PC-9 (cell line): ENCODE measurements at regions not wholly inside any gene's neighbourhood (a gene's known extent, or its start where the extent isn't known, plus 50 kb on each side); places are given as distances from the start of the nearest gene placed in this dataset.

Source experiments
- BruUV-seq: library from RNA; stranded (reverse); fragments of 400-500 nt; replicated peaks from 2 replicates; lab custom pipeline; 2021; lab: Mats Ljungman, UMichigan
- CTCF ChIA-PET: fragments of 300-600 bp; sonication (Branson Sonifier 250); formaldehyde crosslinking; loops from one replicate; lab custom pipeline; 2022; ENCODE audit warnings: antibody characterized with exemption; lab: Charles Lee
- POLR2A ChIA-PET: fragments of 300-600 bp; sonication (Branson Sonifier 250); formaldehyde crosslinking; loops from one replicate; lab custom pipeline; 2022; ENCODE audit warnings: antibody characterized with exemption; ENCODE audit not compliant: unreplicated experiment; lab: Charles Lee
- DNase-seq, 2 experiments: peaks; one replicate each; pipeline versions ENCODE4 v3.0.0 to v3.0.0-alpha.2; 2015 to 2022; ENCODE audit warnings: mixed read lengths in 1 of 2
- H2AFZ ChIP-seq: fragments of 200-600 bp; sonication (generic); 2 replicates; pipeline ENCODE4 v1.8.1; 2017; ENCODE audit warnings: antibody characterized with exemption
- H3F3A ChIP-seq: fragments of 200-600 bp; sonication (generic); 2 replicates; pipeline ENCODE4 v1.8.1; 2017; ENCODE audit warnings: antibody characterized with exemption, mild to moderate bottlenecking, low read depth; ENCODE audit not compliant: insufficient read depth
- H3K27ac ChIP-seq: fragments of 200-600 bp; sonication (generic); 2 replicates; pipeline ENCODE4 v1.6.1; 2016; ENCODE audit warnings: mixed run types
- H3K27me3 ChIP-seq: fragments of 200-600 bp; sonication (generic); 2 replicates; pipeline ENCODE4 v1.6.1; 2016; ENCODE audit warnings: low read depth, mixed run types; ENCODE audit not compliant: insufficient read depth
- H3K36me3 ChIP-seq: fragments of 200-600 bp; sonication (generic); 2 replicates; pipeline ENCODE4 v1.6.1; 2016; ENCODE audit warnings: low read depth, mixed run types
- H3K4me1 ChIP-seq: fragments of 200-600 bp; sonication (generic); replicated peaks from 2 replicates; pipeline ENCODE4 v1.6.1; 2016; ENCODE audit warnings: mixed run types; ENCODE audit not compliant: insufficient read depth
- H3K4me2 ChIP-seq: fragments of 200-600 bp; sonication (generic); 2 replicates; pipeline ENCODE4 v1.6.1; 2017; ENCODE audit warnings: mixed run types
- H3K4me3 ChIP-seq: fragments of 200-600 bp; sonication (generic); 2 replicates; pipeline ENCODE4 v1.6.1; 2016; ENCODE audit warnings: mixed run types
- H3K79me2 ChIP-seq: fragments of 200-600 bp; sonication (generic); 2 replicates; pipeline ENCODE4 v1.6.1; 2017; ENCODE audit warnings: low read depth, mixed run types
- H3K9me2 ChIP-seq: fragments of 200-600 bp; sonication (generic); 2 replicates; pipeline ENCODE4 v1.8.1; 2017; ENCODE audit warnings: mild to moderate bottlenecking; ENCODE audit not compliant: insufficient read depth
- H3K9me3 ChIP-seq: fragments of 200-600 bp; sonication (generic); 2 replicates; pipeline ENCODE4 v1.8.1; 2016; ENCODE audit warnings: low read depth; ENCODE audit not compliant: insufficient read depth
- H4K20me1 ChIP-seq: fragments of 200-600 bp; sonication (generic); 2 replicates; pipeline ENCODE4 v1.8.1; 2017; ENCODE audit not compliant: insufficient read depth
- CTCF ChIP-seq: fragments of 200-600 bp; sonication (generic); conservative IDR thresholded peaks from 2 replicates; pipeline ENCODE4 v1.6.1; 2017; ENCODE audit warnings: mixed run types, antibody characterized with exemption, mild to moderate bottlenecking, moderate library complexity
- EZH2 ChIP-seq: fragments of 200-600 bp; sonication (generic); IDR thresholded peaks from 2 replicates; pipeline ENCODE4 v1.8.0; 2017; ENCODE audit warnings: antibody characterized with exemption, low read depth
- intact Hi-C: fragments of 100-400 bp; cut with micrococcal nuclease; formaldehyde crosslinking; loops from one replicate; pipeline ENCODE4 v1.10.0; 2022; ENCODE audit not compliant: unreplicated experiment

DNA sequence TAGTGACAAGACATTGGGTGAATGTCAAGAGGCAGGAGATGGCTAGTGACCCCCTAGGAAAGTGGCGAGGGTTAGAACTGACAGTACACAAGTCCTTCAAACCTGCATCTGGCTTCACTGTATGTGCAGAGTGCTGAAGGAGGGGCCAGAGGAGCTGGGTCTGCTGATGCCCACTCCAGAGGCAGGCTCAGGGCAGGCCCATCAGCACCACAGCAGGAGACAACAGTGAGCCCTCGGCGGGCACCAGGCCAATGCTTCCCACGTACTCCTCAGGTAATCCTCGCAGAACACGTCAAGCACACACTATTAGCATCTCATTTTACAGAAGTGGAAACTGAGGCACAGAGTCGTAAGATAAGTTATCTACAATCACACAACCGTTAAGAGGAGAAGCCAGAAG is 76.1 kb upstream of the SH3PXD2B start:
- CTCF ChIA-PET = no interaction called here
- H3K4me2 ChIP-seq = no peak overlapping the region
- intact Hi-C loops = no loop called here
- DNase-seq = no peak
- no peak overlapping the region for H3K27ac ChIP-seq
- H3K27me3 ChIP-seq = peaks cover 28% of the 10 kb centered on the region
- no peaks in the 10 kb centered on the region for H4K20me1 ChIP-seq
- H3K79me2 ChIP-seq = no peaks in the 10 kb centered on the region
- no peaks in the 10 kb centered on the region for H3K9me3 ChIP-seq
- H3K4me1 ChIP-seq = no peaks in the 10 kb centered on the region; the same call in 1 of the 2 replicates
- TF ChIP-seq EZH2 = no peak
- H3K4me3 ChIP-seq = no peak overlapping the region
- H2AFZ ChIP-seq = no peak overlapping the region
- BruUV-seq = no TSS peak
- H3K36me3 ChIP-seq = no peaks in the 10 kb centered on the region
- no peaks in the 10 kb centered on the region for H3K9me2 ChIP-seq
- no peaks in the 10 kb centered on the region for H3F3A ChIP-seq
- POLR2A ChIA-PET = no interaction called here

GRCh38 chr5:172529896-172530295 is 75.6 kb upstream of the SH3PXD2B start:
- Histone ChIP-seq H3K4me2 (no peak overlapping the region), H3F3A (no peaks in the 10 kb centered on the region), H3K4me3 (no peak overlapping the region), H3K9me2 (no peaks in the 10 kb centered on the region), H3K9me3 (no peaks in the 10 kb centered on the region), H3K4me1 (no peaks in the 10 kb centered on the region; the same call in 1 of the 2 replicates), H4K20me1 (no peaks in the 10 kb centered on the region), H3K27me3 (peaks cover 33% of the 10 kb centered on the region), H2AFZ (no peak overlapping the region), H3K36me3 (no peaks in the 10 kb centered on the region), H3K79me2 (no peaks in the 10 kb centered on the region), H3K27ac (no peak overlapping the region)
- TF ChIP-seq CTCF (no peak), EZH2 (no peak)
- DNase-seq = no peak
- no TSS peak for BruUV-seq
- ChIA-PET POLR2A (no interaction called here), CTCF (no interaction called here)
- intact Hi-C loops = no loop called here

- peaks cover 43% of the 10 kb centered on the region for H3K27me3 ChIP-seq
- POLR2A ChIA-PET = no interaction called here
- no peak for DNase-seq
- H3F3A ChIP-seq = no peaks in the 10 kb centered on the region
- no peaks in the 10 kb centered on the region for H3K9me2 ChIP-seq
- no peak overlapping the region for H2AFZ ChIP-seq
- H3K27ac ChIP-seq = no peak overlapping the region
- no peak for TF ChIP-seq EZH2
- TF ChIP-seq CTCF = no peak
- H3K79me2 ChIP-seq = no peaks in the 10 kb centered on the region
- no TSS peak for BruUV-seq
- H3K9me3 ChIP-seq = no peaks in the 10 kb centered on the region
- CTCF ChIA-PET = no interaction called here
- H4K20me1 ChIP-seq = no peaks in the 10 kb centered on the region
- H3K36me3 ChIP-seq = no peaks in the 10 kb centered on the region
- H3K4me1 ChIP-seq = no peaks in the 10 kb centered on the region
- intact Hi-C loops = no loop called here
- no peak overlapping the region for H3K4me3 ChIP-seq
- H3K4me2 ChIP-seq = no peak overlapping the region
Observed at GRCh38 chr5:172528440-172528839, 74.1 kb upstream of the SH3PXD2B start.

GRCh38 chr5:172527559-172527958 is 73.2 kb upstream of the SH3PXD2B start:
- no TSS peak for BruUV-seq
- Histone ChIP-seq H3F3A (no peaks in the 10 kb centered on the region), H3K9me3 (no peaks in the 10 kb centered on the region), H3K27me3 (peaks cover 48% of the 10 kb centered on the region), H3K4me2 (no peak overlapping the region), H2AFZ (no peak overlapping the region), H3K79me2 (no peaks in the 10 kb centered on the region), H3K4me3 (no peak overlapping the region), H3K4me1 (no peaks in the 10 kb centered on the region), H3K9me2 (no peaks in the 10 kb centered on the region), H3K36me3 (no peaks in the 10 kb centered on the region), H4K20me1 (no peaks in the 10 kb centered on the region), H3K27ac (no peak overlapping the region)
- ChIA-PET POLR2A (no interaction called here), CTCF (no interaction called here)
- no peak for DNase-seq
- intact Hi-C loops = no loop called here
- no peak for TF ChIP-seq EZH2
- TF ChIP-seq CTCF = no peak
